GM12873 (cell line): ENCODE measurements at regions not wholly inside any gene's neighbourhood (a gene's known extent, or its start where the extent isn't known, plus 50 kb on each side); places are given as distances from the start of the nearest gene placed in this dataset.

Experiments
- CTCF ChIP-seq: IDR thresholded peaks from 2 replicates; pipeline ENCODE4 v1.5.1; 2012; ENCODE audit warnings: low read depth, mild to moderate bottlenecking, moderate library complexity, low read length, control low read depth; ENCODE audit not compliant: insufficient read depth; ENCODE audit errors: missing control alignments

GRCh38 chr3:144775551-144775950, 803.9 kb downstream of the DIPK2A start:
- TF ChIP-seq CTCF = no peak

DNA sequence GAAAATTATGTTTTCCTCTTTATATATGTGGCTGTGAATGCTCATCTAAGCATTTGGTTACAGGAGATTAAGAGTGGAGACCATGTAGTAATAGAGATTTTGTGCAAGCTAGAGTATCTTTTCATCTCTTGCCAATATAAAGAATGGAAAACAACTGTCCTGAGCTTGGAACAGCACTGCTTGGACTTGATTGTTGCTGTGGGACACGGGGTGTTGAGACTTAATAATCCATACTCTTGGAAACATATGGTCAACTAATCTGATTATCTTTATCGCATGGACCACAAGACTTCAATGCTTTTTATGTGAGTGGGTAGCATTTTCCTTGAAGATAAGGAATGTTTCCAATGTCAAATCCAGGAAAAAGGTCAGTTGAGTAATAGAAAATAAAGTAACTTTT, 806.3 kb downstream of the DIPK2A start:
- TF ChIP-seq CTCF = no peak

DNA sequence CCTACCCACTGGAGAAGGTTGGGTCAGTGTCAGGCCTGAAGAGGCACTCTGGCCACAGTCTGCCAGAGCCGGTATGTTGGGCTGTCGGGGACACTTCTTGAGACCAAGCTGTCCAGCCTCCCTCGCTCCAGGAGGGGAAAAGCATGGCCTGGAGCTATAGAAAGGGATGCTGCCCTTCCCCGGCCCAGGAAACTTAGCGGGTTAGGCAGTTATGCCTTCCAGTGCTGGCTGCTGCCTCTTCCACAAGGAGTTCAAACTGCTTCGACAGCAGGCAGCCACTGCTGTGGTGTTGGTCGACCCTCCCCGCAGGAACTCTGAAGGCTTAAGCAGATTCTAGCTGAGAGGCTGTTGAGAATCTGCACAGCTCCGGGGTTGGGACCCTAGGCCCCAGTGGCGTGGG, 819.4 kb downstream of the DIPK2A start:
- TF ChIP-seq CTCF = no peak

GRCh38 chr3:144801890-144802289, 830.3 kb downstream of the DIPK2A start:
- no peak for TF ChIP-seq CTCF

GRCh38 chr3:144809380-144809779, 837.8 kb downstream of the DIPK2A start:
- TF ChIP-seq CTCF = no peak

GRCh38 chr3:144810160-144810559, 838.5 kb downstream of the DIPK2A start:
- no peak for TF ChIP-seq CTCF

DNA sequence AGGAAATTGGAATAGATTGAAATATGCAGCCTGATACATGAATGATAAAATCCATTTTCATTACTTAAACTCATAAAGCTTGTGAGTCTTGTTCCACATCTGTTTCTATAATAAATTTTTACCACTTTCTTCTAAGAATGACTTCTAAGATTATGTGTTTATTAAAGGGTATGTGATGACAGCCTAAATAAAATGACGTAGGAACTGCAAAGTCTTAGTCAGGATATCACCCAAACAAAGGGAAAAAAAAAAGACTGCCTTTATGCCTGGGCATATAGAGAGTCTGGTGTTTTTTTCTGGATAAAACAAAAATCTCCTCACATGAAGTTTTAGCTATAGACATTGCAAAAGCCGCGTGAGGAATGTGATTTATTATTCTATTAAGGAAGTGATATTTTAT, 844.0 kb downstream of the DIPK2A start:
- no peak for TF ChIP-seq CTCF

DNA sequence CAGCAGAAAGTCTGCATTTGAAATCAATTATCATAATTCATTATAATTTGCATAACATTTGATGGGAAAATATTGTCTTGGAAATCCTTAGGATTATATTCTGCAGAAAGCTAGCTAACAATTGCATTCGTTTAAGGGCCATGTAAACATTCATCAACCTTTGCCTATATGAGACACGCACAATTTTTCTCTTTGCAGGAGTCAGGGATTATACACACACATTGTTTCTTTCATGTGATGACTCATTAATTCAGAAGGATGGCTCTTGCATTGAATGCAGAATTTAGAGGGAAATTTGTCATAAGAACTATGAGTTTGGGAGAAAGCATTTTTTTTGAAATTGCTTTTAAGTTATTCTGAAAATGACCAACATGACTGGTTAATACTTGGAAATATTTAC, 844.7 kb downstream of the DIPK2A start:
- no peak for TF ChIP-seq CTCF
